HG03342 (cell line): ENCODE measurements at regions not wholly inside any gene's neighbourhood (a gene's known extent, or its start where the extent isn't known, plus 50 kb on each side); places are given as distances from the start of the nearest gene placed in this dataset.
A peak's percentile ranks its signal among the peaks of the same experiment; 100 is the strongest.
"Not testable (repeated sequence)": the region's sequence is repeated elsewhere in the genome, so short reads cannot be mapped to it uniquely, and the experiment has no call there.

ENCODE experiments used
- ATAC-seq: cut with Tn5 transposase; IDR thresholded peaks from one replicate; pipeline ENCODE4 v1.9.1; 2021; ENCODE audit warnings: mild to moderate bottlenecking, moderate library complexity; ENCODE audit not compliant: unreplicated experiment

DNA sequence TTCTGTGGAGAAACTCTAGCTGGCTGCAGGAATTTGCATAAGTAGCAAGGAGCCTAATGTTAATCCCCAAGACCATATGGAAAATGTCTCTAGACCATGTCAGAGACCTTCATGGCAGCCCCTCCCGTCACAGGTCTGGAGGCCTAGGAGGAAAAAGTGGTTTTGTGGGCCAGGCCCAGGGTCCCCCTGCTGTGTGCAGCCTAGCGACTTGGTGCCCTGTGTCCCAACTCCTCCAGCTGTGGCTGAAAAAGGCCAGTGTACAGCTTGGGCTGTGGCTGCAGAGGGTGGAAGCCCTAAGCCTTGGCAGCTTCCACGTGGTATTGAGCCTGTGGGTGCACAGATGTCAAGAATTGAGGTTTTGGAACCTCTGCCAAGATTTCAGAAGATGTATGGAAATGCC is 306.9 kb upstream of the CA10 start:
- no peak for ATAC-seq

DNA sequence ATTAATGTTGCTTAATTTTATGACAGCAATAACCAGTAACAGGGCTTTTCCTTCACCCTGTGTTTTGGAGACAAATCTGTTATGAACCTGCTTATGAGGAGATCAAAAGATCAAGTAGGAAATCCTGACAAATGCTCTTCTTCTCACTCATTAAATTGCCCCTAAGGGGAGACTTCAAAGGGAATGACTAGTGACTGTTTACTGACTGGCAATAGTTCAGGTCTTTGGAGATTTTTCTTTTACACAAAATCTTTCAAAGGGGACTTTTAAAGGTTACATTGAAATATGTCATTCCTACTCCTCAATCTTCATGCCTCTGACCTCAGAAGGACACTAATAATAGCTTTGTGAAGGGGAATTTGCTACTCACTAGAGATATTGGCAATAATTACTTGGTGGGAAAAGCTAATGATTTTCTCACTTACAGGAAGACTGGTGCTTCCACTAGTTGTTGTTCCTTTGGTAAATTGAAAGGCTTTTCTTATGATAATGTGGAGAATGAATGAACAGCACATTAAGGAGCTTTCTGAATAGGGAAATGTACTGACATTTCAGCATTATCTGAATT is 292.9 kb upstream of the CA10 start:
- no peak for ATAC-seq

GRCh38 chr17:52442350-52442749 is 283.8 kb upstream of the CA10 start:
- ATAC-seq: no peak

DNA sequence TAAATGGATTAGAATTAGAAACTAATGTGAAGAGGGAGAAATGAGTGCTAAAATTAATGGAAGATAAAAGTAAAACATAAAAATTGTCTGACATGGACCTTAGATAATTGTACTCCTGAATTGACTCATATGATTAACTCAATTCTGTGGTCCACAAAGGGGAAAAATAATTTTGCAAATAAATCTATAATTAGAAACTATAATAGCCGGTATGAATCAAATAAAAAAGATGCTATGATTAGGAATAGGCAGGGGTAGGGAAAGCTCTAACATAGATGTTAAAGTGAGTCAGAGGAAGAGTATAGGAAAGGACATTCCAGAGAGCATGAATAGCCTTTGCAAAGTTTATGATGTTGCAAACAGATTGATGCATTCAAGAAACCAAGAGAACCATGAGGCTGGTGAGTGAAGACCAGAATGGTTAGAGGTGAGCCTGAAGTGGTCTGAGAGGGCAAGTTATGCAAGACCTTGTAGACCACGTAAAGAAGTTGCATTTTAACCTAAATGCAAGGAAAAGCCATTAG is 262.1 kb upstream of the CA10 start:
- no peak for ATAC-seq

DNA sequence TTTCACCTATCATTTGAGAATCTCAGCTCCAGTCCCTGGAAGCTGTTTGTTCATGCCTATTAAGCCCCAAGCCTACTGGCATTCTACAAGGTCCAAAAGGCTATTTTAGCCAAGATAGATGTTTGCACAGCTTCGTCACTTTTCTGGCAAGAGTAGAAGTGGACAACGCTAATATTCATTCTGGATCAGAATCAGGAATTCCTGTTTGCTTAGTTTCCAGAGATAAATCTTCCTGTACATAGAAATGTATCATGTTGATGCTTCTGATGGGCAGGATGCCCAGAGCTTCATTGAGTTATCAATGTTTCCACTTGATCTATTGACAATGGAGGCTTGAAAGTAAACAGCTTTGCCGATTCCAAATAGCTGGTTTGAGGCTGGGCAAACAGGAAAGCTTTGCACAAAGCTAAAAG is 260.7 kb upstream of the CA10 start:
- no peak for ATAC-seq

DNA sequence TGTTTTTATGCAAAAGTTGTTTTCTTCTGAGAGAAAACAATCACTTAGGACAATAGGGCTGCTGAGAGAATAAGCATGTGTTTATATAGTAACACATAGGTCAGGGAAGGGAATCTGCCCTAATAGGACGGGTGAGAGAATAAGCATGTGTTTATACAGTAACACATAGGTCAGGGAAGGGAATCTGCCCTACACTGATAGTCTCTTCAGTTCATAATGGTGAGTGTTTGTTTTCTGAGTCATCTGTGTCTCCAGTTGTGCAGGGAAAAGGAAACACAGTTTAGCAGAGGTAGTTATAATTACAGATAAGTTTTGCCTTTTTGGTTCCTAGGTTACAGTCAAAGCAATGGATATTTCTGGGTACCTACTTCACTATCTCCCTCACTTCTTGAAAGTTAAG is 252.3 kb upstream of the CA10 start:
- ATAC-seq: no peak

GRCh38 chr17:52409222-52409621 is 250.7 kb upstream of the CA10 start:
- ATAC-seq: not testable (repeated sequence)

DNA sequence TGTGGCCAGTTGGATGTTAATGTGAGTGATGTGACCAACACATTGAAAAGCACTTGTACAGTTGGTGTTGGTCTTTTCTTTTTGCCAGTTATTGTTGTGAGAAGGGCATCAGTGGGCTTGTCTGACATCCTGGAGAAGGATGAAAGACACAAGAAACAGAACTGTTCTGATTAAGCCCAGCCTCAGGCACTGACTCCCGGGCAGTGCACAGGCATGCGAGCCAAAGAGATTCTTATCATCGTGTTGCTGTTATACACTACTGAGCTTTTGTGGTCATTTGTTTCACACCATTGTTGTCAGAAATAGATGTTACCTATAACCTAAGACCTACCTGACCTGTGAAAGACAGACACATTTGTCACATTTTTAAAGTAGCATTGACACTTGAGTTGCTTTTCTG is 236.8 kb upstream of the CA10 start:
- no peak for ATAC-seq

GRCh38 chr17:52390422-52390821 is 231.9 kb upstream of the CA10 start:
- no peak for ATAC-seq

- ATAC-seq: no peak
These were observed 231.1 kb upstream of the CA10 start for GRCh38 chr17:52389632-52390031.

GRCh38 chr17:52388941-52389340 is 230.4 kb upstream of the CA10 start:
- ATAC-seq: no peak

- no peak for ATAC-seq
These were observed 226.2 kb upstream of the CA10 start for GRCh38 chr17:52384695-52385094.

GRCh38 chr17:52383493-52384100 is 225.1 kb upstream of the CA10 start:
- ATAC-seq: peak; percentile 77

DNA sequence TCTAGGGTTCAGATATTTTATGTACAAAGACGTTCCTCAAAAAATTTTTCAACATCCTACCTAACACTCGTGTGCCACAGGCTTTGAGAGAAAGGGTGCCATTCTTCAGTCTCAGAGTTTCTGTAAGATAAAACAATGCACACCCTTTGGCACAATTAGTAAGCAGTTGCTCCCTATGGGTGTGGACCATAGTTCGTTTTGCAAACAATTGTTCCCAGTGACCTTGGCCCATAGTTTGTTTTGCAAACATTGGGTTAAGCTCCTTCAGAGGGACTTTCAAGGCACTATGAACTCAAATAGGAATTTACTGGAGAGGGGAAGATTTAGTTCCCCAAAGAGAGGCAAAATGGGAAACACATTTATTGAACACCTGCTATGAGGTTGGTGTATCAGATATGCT is 220.3 kb upstream of the CA10 start:
- ATAC-seq: no peak

- no peak for ATAC-seq
These were observed 217.6 kb upstream of the CA10 start for GRCh38 chr17:52376137-52376536.

GRCh38 chr17:52368886-52369285 is 210.4 kb upstream of the CA10 start:
- no peak for ATAC-seq

- no peak for ATAC-seq
These were observed 199.3 kb upstream of the CA10 start for GRCh38 chr17:52357854-52358253.

DNA sequence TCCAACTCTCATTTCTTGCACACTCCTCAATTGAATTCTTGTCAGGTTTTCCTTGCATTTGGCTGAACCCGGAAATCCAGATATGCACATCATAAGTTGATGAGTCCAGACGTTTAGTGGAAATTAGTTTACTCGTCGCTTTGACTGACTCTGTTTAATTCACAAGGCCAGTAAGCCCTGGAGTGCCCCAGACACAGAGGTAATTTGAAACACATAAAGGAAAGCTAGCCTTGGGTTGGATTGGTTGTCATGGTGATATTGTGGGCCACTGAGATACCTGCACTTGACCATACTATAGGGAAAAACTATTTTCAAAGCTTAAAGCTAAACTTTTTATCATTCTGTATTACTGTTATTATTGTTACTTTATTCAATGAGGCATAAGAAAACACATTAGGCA is 178.3 kb upstream of the CA10 start:
- no peak for ATAC-seq

GRCh38 chr17:52306314-52306713 is 147.8 kb upstream of the CA10 start:
- no peak for ATAC-seq

DNA sequence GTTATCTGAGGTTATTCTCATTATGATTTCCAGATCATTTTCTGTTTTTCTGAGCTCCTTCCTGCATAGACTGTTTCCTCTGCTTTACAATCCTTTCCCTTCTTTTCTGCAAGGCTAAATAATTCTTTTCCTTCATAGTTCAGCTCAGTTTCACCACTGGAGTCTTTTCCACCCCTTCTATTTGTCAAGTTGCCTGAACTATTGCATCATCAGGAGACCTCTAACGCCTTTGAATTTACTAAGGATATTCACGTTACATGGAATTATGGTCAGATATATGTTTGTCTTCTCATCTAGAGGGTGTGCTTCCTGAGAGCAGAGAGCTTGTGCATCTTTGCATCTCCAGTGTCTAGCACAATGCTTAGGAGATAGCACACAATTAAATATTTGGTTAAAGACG is 140.4 kb upstream of the CA10 start:
- no peak for ATAC-seq

DNA sequence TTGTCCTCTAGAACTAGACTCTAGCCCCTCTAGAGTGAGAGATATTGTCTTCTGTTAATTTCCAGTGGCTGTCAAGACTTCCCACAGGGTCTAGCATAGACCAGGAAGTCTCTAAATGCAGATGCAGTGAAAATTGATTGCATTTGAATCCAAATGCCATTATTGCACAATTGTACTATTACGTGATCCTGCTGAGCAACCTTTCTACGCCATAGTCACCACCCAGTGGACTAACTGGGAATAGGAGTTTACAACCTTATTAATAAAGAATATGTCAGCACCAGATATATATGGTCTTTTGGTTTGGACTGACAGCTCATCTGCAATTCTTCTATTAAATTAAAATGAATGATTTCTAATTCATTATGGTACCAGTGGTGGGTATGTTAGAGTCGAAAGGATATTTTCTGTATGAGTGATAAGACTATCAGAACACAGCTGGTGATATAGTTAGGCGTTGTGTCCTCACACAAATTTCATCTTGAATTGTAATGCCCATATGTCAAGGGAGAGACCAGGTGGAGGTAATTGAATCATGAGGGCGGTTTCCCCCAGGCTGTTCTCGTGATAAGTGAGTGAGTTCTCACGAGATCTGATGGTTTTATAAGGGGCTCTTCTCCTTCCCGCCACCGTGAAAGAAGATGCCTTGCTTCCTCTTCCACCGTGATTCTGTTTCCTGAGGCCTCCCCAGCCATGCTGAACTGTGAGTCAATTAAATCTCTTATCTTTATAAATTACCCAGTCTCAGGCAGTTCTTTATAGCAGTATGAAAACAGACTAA is 138.9 kb upstream of the CA10 start:
- ATAC-seq: no peak

GRCh38 chr17:52294301-52294700 is 135.8 kb upstream of the CA10 start:
- ATAC-seq: no peak
